GM21423 (cell line): ENCODE measurements at regions not wholly inside any gene's neighbourhood (a gene's known extent, or its start where the extent isn't known, plus 50 kb on each side); places are given as distances from the start of the nearest gene placed in this dataset.

Experiments used
- ATAC-seq: cut with Tn5 transposase; IDR thresholded peaks from one replicate; pipeline ENCODE4 v1.9.1; 2021; ENCODE audit warnings: mild to moderate bottlenecking, moderate library complexity; ENCODE audit not compliant: unreplicated experiment

- ATAC-seq, result no peak
Observed at GRCh38 chr6:21508753-21509152, 84.8 kb upstream of the SOX4 start.

GRCh38 chr6:21511891-21512550 lies 81.5 kb upstream of the SOX4 start:
- no peak for ATAC-seq

DNA sequence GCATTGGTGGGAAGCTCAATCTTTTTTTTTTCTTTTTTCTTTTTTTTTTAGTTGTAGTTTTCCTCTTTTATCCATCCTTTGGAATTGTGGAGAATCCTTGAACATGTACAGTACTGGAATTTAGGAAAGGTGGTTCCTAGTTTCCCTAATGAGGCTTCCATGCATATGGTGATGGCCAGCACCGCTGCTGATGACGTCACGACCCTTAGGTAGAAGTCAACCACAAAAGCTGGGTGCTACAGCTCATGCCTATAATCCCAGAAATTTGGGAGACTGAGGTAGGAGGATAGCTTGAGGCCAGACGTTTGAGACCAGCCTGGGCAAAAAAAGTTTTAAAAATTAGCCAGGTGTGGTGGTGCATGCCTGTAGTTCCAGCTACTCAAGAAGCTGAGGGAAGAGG lies 79.3 kb upstream of the SOX4 start:
- no peak for ATAC-seq

DNA sequence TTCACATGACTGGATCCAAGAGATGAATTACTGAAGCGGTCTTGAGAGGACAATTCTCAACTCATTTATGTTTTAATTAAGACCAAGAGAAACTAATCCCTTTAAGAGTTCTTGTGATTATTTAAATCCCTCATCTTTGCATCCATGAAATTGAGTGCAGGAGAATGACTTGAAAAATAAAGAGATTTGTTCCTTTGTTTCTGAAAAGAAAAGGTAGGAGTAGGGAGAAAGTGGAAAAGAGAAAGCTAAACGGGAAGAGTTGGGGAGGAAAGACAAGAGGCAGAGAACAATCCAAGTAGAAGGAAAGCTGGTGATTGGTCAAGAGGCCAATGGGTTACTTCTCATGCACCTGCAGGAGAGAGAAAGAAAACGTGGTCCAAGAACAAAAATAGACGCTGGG lies 75.2 kb upstream of the SOX4 start:
- ATAC-seq, result no peak

GRCh38 chr6:21519642-21520041 lies 73.9 kb upstream of the SOX4 start:
- no peak for ATAC-seq

GRCh38 chr6:21521276-21521675 lies 72.3 kb upstream of the SOX4 start:
- ATAC-seq, result no peak

GRCh38 chr6:21522143-21522747 lies 71.3 kb upstream of the SOX4 start:
- no peak for ATAC-seq

- no peak for ATAC-seq
Observed at GRCh38 chr6:21522797-21523456, 70.6 kb upstream of the SOX4 start.

DNA sequence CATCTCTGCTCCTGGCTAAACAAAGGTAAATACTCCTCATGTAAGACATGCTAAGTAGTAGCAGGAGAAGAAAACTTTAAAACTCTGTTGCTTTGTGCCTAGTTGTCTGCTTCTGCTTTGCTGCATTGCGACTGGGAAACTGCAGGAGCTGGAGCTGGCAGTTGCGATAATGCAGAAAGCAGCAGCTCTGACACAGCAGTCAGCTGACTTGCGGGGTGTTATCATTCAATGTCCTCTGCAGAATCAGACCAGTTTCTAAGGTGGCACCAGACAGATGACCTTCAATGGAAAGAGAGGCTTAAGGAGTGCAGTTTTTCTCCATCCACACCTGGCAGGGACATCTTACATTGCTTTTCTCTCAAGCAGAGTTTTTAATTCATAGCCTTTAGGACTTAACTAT lies 69.9 kb upstream of the SOX4 start:
- no peak for ATAC-seq

DNA sequence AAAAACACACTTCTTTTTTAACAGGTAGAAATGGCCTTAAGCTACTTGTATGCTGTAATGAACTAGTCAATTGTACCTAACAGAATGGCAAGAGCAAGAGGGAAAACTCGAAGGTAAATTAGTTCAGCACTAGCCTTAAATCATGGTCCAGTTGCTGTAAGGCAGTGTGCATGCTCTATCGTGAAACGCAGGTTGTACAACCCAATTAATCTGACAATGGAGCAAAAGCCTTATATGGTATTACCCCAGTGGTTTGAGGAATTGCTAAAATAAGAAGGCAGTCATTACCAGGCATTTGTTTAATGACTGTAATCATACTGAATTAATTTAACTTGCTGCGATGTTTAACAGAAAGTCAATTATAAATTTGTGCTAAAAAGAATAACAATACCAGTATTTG lies 69.3 kb upstream of the SOX4 start:
- ATAC-seq, result no peak

DNA sequence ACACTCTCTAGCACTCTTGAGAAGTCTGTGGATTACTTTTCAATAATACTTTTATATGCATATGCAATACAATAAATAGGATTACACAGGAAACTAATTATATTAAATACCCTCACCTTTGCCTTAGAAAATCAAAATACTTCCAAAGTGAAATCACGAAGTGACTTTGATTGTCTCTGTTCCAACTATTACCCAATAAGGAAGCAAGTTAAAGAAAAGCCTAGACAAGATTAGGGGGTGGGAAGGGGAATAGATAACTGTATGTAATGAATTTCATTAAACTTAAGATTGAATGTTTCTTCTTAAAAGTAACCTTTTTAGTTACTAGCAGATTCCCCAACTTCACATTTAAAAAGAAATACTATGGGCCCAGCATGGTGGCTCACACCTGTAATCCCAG lies 66.6 kb upstream of the SOX4 start:
- ATAC-seq, result no peak

GRCh38 chr6:21527731-21528130 lies 65.8 kb upstream of the SOX4 start:
- ATAC-seq, result no peak

DNA sequence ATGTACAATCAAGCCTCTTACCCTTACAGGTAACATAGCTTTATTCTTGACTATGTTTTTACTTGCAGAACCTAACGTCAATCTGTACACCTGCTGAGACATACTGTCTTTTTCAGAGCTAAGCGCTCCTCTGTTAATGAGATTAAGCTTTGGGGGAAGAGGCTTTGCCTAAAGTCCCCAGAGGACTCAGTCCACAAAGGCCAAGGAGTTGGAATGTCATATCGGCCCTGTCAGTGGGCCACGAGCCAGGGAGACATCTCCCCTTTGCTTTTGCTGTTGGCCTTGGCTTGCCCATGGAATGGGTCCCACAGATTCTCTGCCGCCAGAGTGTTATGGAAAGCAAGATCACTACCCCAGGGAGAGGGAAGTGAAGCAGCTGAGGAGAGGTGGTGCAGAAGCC lies 64.1 kb upstream of the SOX4 start:
- no peak for ATAC-seq

- ATAC-seq, result no peak
Observed at GRCh38 chr6:21531393-21531792, 62.2 kb upstream of the SOX4 start.

DNA sequence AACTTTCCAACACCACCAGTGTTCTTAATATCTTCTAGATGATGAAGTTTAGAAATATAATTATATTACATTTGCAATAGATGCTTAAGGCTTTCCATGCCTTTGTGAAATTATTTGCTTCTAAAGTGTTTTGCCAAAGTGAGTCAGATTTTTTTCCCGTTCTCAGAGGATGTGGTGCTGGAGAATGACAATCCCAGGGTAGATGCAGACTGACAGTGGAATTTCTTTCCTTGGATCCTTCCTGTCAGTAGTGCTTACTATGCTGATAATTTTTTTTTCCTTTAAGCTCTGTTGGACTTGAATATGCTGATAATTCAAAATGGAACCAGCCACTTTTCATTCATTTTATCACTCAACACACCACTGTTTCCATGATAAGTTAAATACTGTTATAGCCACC lies 59.9 kb upstream of the SOX4 start:
- ATAC-seq, result no peak

GRCh38 chr6:21536280-21536766 lies 57.2 kb upstream of the SOX4 start:
- no peak for ATAC-seq

DNA sequence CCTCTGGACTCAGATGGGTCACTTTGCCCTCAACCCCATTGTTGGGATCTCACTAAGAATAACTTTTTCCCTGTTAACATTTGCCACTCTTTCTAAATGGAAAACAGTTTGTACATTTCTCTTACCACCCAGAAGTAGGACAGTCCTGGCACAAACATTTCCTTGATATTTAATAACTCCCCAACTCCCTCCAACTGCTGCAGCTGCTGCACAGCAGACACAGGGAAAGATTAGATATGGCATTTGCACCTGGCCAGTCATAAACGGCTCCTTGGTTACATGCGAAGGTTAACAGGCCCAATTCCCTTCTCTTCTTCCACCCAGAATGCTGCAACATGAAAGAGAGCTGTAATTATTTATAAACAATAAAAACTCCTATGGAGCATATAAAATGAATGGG lies 55.9 kb upstream of the SOX4 start:
- ATAC-seq, result no peak

GRCh38 chr6:21538186-21538798 lies 55.3 kb upstream of the SOX4 start:
- ATAC-seq, result no peak

DNA sequence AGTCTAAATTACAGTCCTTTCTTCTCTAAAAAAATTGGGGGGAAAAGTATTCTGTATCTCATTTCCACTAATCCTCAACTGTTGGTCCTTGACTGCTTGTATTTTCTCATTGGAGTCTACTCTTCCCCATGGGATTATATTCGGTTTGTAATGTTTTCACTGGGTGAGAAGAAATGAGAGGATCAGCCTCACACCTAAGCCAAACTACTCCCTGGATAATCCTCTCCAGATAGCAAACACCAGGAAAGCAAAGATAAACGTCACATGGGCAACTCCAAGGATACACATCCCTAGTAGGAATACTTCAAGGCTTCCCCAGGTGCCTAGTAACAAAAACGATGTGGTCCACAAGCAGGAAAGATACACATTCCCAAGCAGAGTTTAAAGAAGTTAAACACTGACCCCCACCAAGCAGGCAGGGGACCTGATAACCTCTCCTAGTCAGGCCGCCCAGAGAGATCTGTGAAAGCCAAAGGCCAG lies 53.9 kb upstream of the SOX4 start:
- no peak for ATAC-seq
